ENCODE measurements at regions not wholly inside any gene's neighbourhood (a gene's known extent, or its start where the extent isn't known, plus 50 kb on each side); places are given as distances from the start of the nearest gene placed in this dataset.

DNA sequence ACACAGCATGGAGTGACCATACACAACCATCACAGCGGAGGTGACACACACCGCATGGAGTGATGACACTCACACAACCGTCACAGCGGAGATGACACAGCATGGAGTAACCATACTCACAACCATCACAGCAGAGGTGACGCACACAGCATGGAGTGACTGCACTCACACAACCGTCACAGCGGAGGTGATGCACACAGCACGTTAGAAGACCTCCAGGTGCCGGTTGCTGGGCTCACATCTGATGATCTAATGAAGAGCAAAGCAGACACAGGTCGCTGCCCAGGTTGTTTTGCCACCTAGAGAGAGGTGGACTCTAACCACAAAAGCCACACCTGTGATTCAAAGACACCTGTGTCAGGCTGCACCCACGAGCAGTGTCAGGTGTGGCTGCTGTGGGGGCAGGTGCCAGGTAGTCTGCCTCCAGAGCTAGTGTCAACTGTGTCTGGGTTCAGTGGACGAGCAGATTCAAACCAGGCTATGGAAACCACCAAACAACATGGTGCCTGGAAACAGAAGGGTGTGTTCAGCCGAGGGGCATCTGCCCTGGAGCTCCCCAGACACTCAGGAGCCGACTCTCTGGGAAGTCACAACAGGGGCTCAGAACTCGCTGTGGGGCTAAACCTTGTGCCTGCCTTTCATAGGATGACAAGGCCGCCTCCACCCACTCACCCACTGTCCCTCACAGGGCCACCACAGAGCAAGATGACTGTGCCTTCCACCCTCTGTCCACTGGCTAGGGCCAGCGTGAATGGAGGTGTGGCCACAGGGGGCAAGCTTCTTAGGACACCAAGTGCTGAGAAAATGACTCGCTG, 608.2 kb downstream of the TBC1D22A start:
- Histone ChIP-seq H3F3A (replicated peaks; ENCODE audit: low read depth) (no peaks in the 10 kb centered on the region), H3K9me2 (ENCODE audit: insufficient read depth) (no peaks in the 10 kb centered on the region), H3K36me3 (ENCODE audit: insufficient read depth) (no peaks in the 10 kb centered on the region), H3K27ac (ENCODE audit: low read depth) (no peak overlapping the region), H2AFZ (no peak overlapping the region), H3K4me2 (no peak overlapping the region), H3K27me3 (ENCODE audit: insufficient read depth) (no peaks in the 10 kb centered on the region), H3K4me1 (ENCODE audit: insufficient read depth) (no peaks in the 10 kb centered on the region), H3K4me3 (no peak overlapping the region), H4K20me1 (replicated peaks; ENCODE audit: insufficient read depth) (no peaks in the 10 kb centered on the region), H3K79me2 (replicated peaks; ENCODE audit: insufficient read depth) (no peaks in the 10 kb centered on the region)
- Mint-ChIP-seq H3K9me3 (peaks cover 100% of the 10 kb centered on the region), H3K27me3 (ENCODE audit: insufficient read depth, low read depth, poor library complexity) (peaks cover 14% of the 10 kb centered on the region), H3K4me1 (no peaks in the 10 kb centered on the region; the same call in 2 of the 3 replicates), H3K27ac (no peak overlapping the region), H3K4me3 (no peak overlapping the region), H3K36me3 (ENCODE audit: low read depth) (peaks cover 49% of the 10 kb centered on the region)
- DNase-seq (ENCODE audit: low spot score) (no peak), ATAC-seq (no peak)
- TF ChIP-seq STAT1 (IDR thresholded peaks at IDR 0.05; ENCODE audit: unreplicated experiment) = no peak
- TF ChIP-seq ETS1 (IDR thresholded peaks at IDR 0.05) = no peak
- TF ChIP-seq ZNF331 (CRISPR knock-in tag; IDR thresholded peaks at IDR 0.05; ENCODE audit: low read depth) = no peak
- no peak for TF ChIP-seq CREB1 (CRISPR knock-in tag; IDR thresholded peaks at IDR 0.05; ENCODE audit: low read depth)
- no peak for TF ChIP-seq EZH2phosphoT487 (IDR thresholded peaks at IDR 0.05; ENCODE audit: unreplicated experiment)
- TF ChIP-seq EZH2 (IDR thresholded peaks at IDR 0.05; ENCODE audit: low read depth, unreplicated experiment) = no peak
- TF ChIP-seq JUNB (IDR thresholded peaks at IDR 0.05; ENCODE audit: unreplicated experiment) = no peak
- TF ChIP-seq ZNF462 (CRISPR knock-in tag; IDR thresholded peaks at IDR 0.05) = no peak
- TF ChIP-seq, protein P1, sequence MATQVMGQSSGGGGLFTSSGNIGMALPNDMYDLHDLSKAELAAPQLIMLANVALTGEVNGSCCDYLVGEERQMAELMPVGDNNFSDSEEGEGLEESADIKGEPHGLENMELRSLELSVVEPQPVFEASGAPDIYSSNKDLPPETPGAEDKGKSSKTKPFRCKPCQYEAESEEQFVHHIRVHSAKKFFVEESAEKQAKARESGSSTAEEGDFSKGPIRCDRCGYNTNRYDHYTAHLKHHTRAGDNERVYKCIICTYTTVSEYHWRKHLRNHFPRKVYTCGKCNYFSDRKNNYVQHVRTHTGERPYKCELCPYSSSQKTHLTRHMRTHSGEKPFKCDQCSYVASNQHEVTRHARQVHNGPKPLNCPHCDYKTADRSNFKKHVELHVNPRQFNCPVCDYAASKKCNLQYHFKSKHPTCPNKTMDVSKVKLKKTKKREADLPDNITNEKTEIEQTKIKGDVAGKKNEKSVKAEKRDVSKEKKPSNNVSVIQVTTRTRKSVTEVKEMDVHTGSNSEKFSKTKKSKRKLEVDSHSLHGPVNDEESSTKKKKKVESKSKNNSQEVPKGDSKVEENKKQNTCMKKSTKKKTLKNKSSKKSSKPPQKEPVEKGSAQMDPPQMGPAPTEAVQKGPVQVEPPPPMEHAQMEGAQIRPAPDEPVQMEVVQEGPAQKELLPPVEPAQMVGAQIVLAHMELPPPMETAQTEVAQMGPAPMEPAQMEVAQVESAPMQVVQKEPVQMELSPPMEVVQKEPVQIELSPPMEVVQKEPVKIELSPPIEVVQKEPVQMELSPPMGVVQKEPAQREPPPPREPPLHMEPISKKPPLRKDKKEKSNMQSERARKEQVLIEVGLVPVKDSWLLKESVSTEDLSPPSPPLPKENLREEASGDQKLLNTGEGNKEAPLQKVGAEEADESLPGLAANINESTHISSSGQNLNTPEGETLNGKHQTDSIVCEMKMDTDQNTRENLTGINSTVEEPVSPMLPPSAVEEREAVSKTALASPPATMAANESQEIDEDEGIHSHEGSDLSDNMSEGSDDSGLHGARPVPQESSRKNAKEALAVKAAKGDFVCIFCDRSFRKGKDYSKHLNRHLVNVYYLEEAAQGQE (IDR thresholded peaks at IDR 0.05; ENCODE audit: unreplicated experiment) = no peak
- no peak for TF ChIP-seq ZNF114 (CRISPR knock-in tag; IDR thresholded peaks at IDR 0.05)
- TF ChIP-seq POLR2AphosphoS5 (IDR thresholded peaks at IDR 0.05; ENCODE audit: low read depth) = no peak
- no peak for TF ChIP-seq CTCF (conservative IDR thresholded peaks at IDR 0.05; ENCODE audit: low read depth in 2 of 2)
- TF ChIP-seq NANOG (IDR thresholded peaks at IDR 0.05; ENCODE audit: borderline replicate concordance) = no peak

Measured in GM23338 (cell line).